ENCODE measurements at regions not wholly inside any gene's neighbourhood (a gene's known extent, or its start where the extent isn't known, plus 50 kb on each side); places are given as distances from the start of the nearest gene placed in this dataset.

GRCh38 chr7:25758559-25758958, 393.4 kb upstream of the NFE2L3 start:
- DNase-seq: no peak

- DNase-seq: no peak
Measured at GRCh38 chr7:25759286-25759685, 392.7 kb upstream of the NFE2L3 start.

- DNase-seq: no peak
Measured at GRCh38 chr7:25759748-25760147, 392.2 kb upstream of the NFE2L3 start.

GRCh38 chr7:25762511-25763462, 389.2 kb upstream of the NFE2L3 start:
- no peak for DNase-seq

- DNase-seq: no peak
Measured at GRCh38 chr7:25763463-25763860, 388.5 kb upstream of the NFE2L3 start.

GRCh38 chr7:25765110-25765655, 386.8 kb upstream of the NFE2L3 start:
- DNase-seq: no peak

GRCh38 chr7:25770235-25770634, 381.8 kb upstream of the NFE2L3 start:
- no peak for DNase-seq

- no peak for DNase-seq
Measured at GRCh38 chr7:25770670-25771069, 381.3 kb upstream of the NFE2L3 start.

- no peak for DNase-seq
Measured at GRCh38 chr7:25771491-25771890, 380.5 kb upstream of the NFE2L3 start.

- DNase-seq: no peak
Measured at GRCh38 chr7:25772802-25773201, 379.2 kb upstream of the NFE2L3 start.

GRCh38 chr7:25774675-25775074, 377.3 kb upstream of the NFE2L3 start:
- DNase-seq: no peak

- no peak for DNase-seq
Measured at GRCh38 chr7:25775570-25775969, 376.4 kb upstream of the NFE2L3 start.

GRCh38 chr7:25775999-25776743, 375.8 kb upstream of the NFE2L3 start:
- DNase-seq: no peak

- DNase-seq: no peak
Measured at GRCh38 chr7:25776744-25777123, 375.3 kb upstream of the NFE2L3 start.

GRCh38 chr7:25777969-25778708, 373.9 kb upstream of the NFE2L3 start:
- DNase-seq: no peak

GRCh38 chr7:25779002-25779546, 372.9 kb upstream of the NFE2L3 start:
- DNase-seq: no peak

GRCh38 chr7:25780904-25781303, 371.1 kb upstream of the NFE2L3 start:
- DNase-seq: no peak

- DNase-seq: no peak
Measured at GRCh38 chr7:25781704-25782103, 370.3 kb upstream of the NFE2L3 start.

GRCh38 chr7:25786936-25787335, 365.1 kb upstream of the NFE2L3 start:
- DNase-seq: no peak

- no peak for DNase-seq
Measured at GRCh38 chr7:25787336-25787735, 364.7 kb upstream of the NFE2L3 start.

- no peak for DNase-seq
Measured at GRCh38 chr7:25788371-25788770, 363.6 kb upstream of the NFE2L3 start.

GRCh38 chr7:25788961-25789620, 362.9 kb upstream of the NFE2L3 start:
- no peak for DNase-seq
